Calu3 (cell line): ENCODE measurements at regions not wholly inside any gene's neighbourhood (a gene's known extent, or its start where the extent isn't known, plus 50 kb on each side); places are given as distances from the start of the nearest gene placed in this dataset.
A peak's percentile ranks its signal among the peaks of the same experiment; 100 is the strongest.

ENCODE experiments used
- BruUV-seq: library from RNA; stranded (reverse); fragments of 400-500 nt; replicated peaks from 2 replicates; lab custom pipeline; 2021; lab: Mats Ljungman, UMichigan
- CTCF ChIA-PET: fragments of 300-600 bp; sonication (Branson Sonifier 250); formaldehyde crosslinking; loops from one replicate; lab custom pipeline; 2022; ENCODE audit warnings: antibody characterized with exemption; lab: Charles Lee
- DNase-seq: peaks from one replicate; pipeline ENCODE4 v3.0.0; 2022
- H3K27ac Mint-ChIP-seq: one replicate; pipeline ENCODE4 v1.8.0; 2022; ENCODE audit warnings: mixed read lengths; ENCODE audit not compliant: unreplicated experiment
- H3K27me3 Mint-ChIP-seq: one replicate; pipeline ENCODE4 v1.8.0; 2022; ENCODE audit warnings: mixed read lengths; ENCODE audit not compliant: unreplicated experiment
- H3K36me3 Mint-ChIP-seq: one replicate; pipeline ENCODE4 v1.8.0; 2022; ENCODE audit warnings: mild to moderate bottlenecking, moderate library complexity, mixed read lengths; ENCODE audit not compliant: insufficient read depth, unreplicated experiment
- H3K4me1 Mint-ChIP-seq: one replicate; pipeline ENCODE4 v1.8.0; 2022; ENCODE audit warnings: mild to moderate bottlenecking, low read depth, mixed read lengths; ENCODE audit not compliant: unreplicated experiment
- H3K4me3 Mint-ChIP-seq: one replicate; pipeline ENCODE4 v1.8.0; 2022; ENCODE audit warnings: mild to moderate bottlenecking, low read depth, moderate library complexity, mixed read lengths; ENCODE audit not compliant: unreplicated experiment
- H3K9me3 Mint-ChIP-seq: one replicate; pipeline ENCODE4 v1.8.0; 2022; ENCODE audit warnings: low read depth, mixed read lengths; ENCODE audit not compliant: unreplicated experiment
- CTCF ChIP-seq: fragments of 200-600 bp; IDR thresholded peaks from one replicate; pipeline ENCODE4 v1.8.0; 2022; ENCODE audit warnings: antibody characterized with exemption; ENCODE audit not compliant: unreplicated experiment
- intact Hi-C: fragments of 100-400 bp; cut with micrococcal nuclease; formaldehyde crosslinking; loops from one replicate; pipeline ENCODE4 v1.10.0; 2022; ENCODE audit not compliant: unreplicated experiment

- intact Hi-C loops: no loop called here
- no peak for TF ChIP-seq CTCF
- Mint-ChIP-seq H3K27me3 (peaks cover 17% of the 10 kb centered on the region), H3K27ac (no peak overlapping the region), H3K4me3 (no peak overlapping the region), H3K36me3 (no peaks in the 10 kb centered on the region), H3K4me1 (no peaks in the 10 kb centered on the region), H3K9me3 (no peaks in the 10 kb centered on the region)
- CTCF ChIA-PET: no interaction called here
- no TSS peak for BruUV-seq
- DNase-seq: no peak
These were observed 204.1 kb downstream of the INSC start for GRCh38 chr11:15318814-15319213.

- peaks cover 58% of the 10 kb centered on the region for H3K27me3 Mint-ChIP-seq
- CTCF ChIA-PET: no interaction called here
- no TSS peak for BruUV-seq
- no peaks in the 10 kb centered on the region for H3K4me1 Mint-ChIP-seq
- no peak for DNase-seq
- H3K36me3 Mint-ChIP-seq: no peaks in the 10 kb centered on the region
- H3K9me3 Mint-ChIP-seq: no peaks in the 10 kb centered on the region
- intact Hi-C loops: loop anchor here (5.0 kb wide), 2 partner anchors 321 to 1286 kb away; no protein-coding TSS in a partner anchor
- H3K27ac Mint-ChIP-seq: no peak overlapping the region
- no peak for TF ChIP-seq CTCF
- no peak overlapping the region for H3K4me3 Mint-ChIP-seq
These were observed 211.8 kb downstream of the INSC start for GRCh38 chr11:15326520-15326919.

- Mint-ChIP-seq H3K36me3 (no peaks in the 10 kb centered on the region), H3K27me3 (peaks cover 49% of the 10 kb centered on the region), H3K4me3 (no peak overlapping the region), H3K27ac (no peak overlapping the region), H3K4me1 (no peaks in the 10 kb centered on the region), H3K9me3 (no peaks in the 10 kb centered on the region)
- TF ChIP-seq CTCF: peak; percentile 58
- intact Hi-C loops: loop anchor here (5.0 kb wide), 2 partner anchors 319 to 1284 kb away; no protein-coding TSS in a partner anchor
- DNase-seq: peak; percentile 77
- CTCF ChIA-PET: interaction anchor here (0.9 to 1.0 kb wide), 2 partner anchors 302 to 1286 kb away, joined by 4 to 5 read pairs; no protein-coding TSS in a partner anchor
- BruUV-seq: no TSS peak
These were observed 213.1 kb downstream of the INSC start for GRCh38 chr11:15327786-15328231.

- no peak overlapping the region for H3K4me3 Mint-ChIP-seq
- no peaks in the 10 kb centered on the region for H3K9me3 Mint-ChIP-seq
- intact Hi-C loops: no loop called here
- BruUV-seq: no TSS peak
- no peak overlapping the region for H3K27ac Mint-ChIP-seq
- H3K4me1 Mint-ChIP-seq: no peaks in the 10 kb centered on the region
- no peaks in the 10 kb centered on the region for H3K36me3 Mint-ChIP-seq
- CTCF ChIA-PET: no interaction called here
- DNase-seq: no peak
- H3K27me3 Mint-ChIP-seq: peaks cover 38% of the 10 kb centered on the region
- TF ChIP-seq CTCF: no peak
These were observed 218.7 kb downstream of the INSC start for GRCh38 chr11:15333407-15333806.
